ENCODE measurements at regions not wholly inside any gene's neighbourhood (a gene's known extent, or its start where the extent isn't known, plus 50 kb on each side); places are given as distances from the start of the nearest gene placed in this dataset.

DNA sequence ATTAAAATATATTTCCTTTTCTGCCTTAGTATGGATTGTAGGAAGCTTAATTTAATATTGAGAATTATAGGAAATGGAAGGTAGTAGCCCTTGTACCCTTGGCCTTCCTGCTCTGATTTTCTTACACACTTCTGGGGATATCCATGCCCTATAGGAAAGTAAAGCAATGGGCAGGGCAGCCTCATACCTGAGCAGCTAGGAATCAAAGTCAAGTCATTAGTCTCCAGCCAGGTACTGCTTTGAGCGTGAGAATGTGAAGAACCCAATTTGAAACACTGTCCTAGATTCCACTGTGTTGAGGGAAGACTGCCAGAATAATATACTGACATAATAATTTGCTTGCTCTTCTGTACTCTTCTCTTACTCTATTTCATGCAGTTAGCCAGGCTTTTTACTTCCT lies 51.0 kb upstream of the L3MBTL3 start:
- 87 to 92% methylated on average over 1 of the region's 1 CpG for WGBS, 2 donors
- Histone ChIP-seq H3K9ac (ENCODE audit: insufficient read depth in 1 of 2, low read length in 2 of 2) (no peak overlapping the region), H3K4me1 (ENCODE audit: control insufficient read depth in 5 of 5, insufficient read depth in 5 of 5, low read length in 5 of 5) (no peaks in the 10 kb centered on the region), H3K9me3 (ENCODE audit: control insufficient read depth in 4 of 4, insufficient read depth in 3 of 4, low read length in 3 of 4) (peaks cover 0 to 1% (median 0%) of the 10 kb centered on the region in 4 donors), H3K27ac (ENCODE audit: low read depth in 1 of 2, low read length in 1 of 2) (no peak overlapping the region), H3K36me3 (ENCODE audit: control insufficient read depth in 4 of 4, insufficient read depth in 4 of 4, low read length in 4 of 4) (no peaks in the 10 kb centered on the region), H3K4me3 (no peak overlapping the region), H3K27me3 (ENCODE audit: control insufficient read depth in 3 of 3, insufficient read depth in 3 of 3, low read length in 2 of 3) (no peaks in the 10 kb centered on the region)
- TF ChIP-seq CTCF (IDR thresholded peaks at IDR 0.05; ENCODE audit: control extremely low read depth, extremely low read depth), result no peak
- no peak for DNase-seq
- no peak for ATAC-seq (ENCODE audit: insufficient read depth, low FRiP score)

DNA sequence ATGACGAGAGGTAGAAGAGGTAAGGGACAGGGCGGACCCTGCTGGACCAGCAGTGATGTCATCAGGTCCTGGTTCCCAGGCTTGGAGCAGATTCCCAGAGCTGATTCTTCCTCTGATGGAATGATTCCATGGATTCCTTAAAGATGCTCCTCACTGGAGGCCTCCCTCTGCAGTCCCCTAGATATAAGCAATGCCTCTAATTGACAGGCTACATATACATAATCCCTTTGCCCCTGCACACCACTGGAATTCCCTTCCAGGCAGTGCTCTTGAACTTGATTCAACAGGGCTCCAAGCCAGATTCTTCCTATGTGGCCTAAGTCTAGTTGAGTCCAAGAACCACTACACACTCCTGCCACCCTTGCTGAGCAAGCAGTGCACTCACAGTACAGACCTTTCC lies 52.3 kb upstream of the L3MBTL3 start:
- TF ChIP-seq CTCF (IDR thresholded peaks at IDR 0.05; ENCODE audit: control extremely low read depth, extremely low read depth), result no peak
- Histone ChIP-seq H3K36me3 (ENCODE audit: control insufficient read depth in 4 of 4, insufficient read depth in 4 of 4, low read length in 4 of 4) (no peaks in the 10 kb centered on the region), H3K9ac (ENCODE audit: insufficient read depth in 1 of 2, low read length in 2 of 2) (no peak overlapping the region), H3K9me3 (ENCODE audit: control insufficient read depth in 4 of 4, insufficient read depth in 3 of 4, low read length in 3 of 4) (peaks cover 0 to 1% (median 0%) of the 10 kb centered on the region in 4 donors), H3K27ac (ENCODE audit: low read depth in 1 of 2, low read length in 1 of 2) (no peak overlapping the region), H3K4me1 (ENCODE audit: control insufficient read depth in 5 of 5, insufficient read depth in 5 of 5, low read length in 5 of 5) (no peaks in the 10 kb centered on the region), H3K27me3 (ENCODE audit: control insufficient read depth in 3 of 3, insufficient read depth in 3 of 3, low read length in 2 of 3) (no peaks in the 10 kb centered on the region), H3K4me3 (no peak overlapping the region)
- 95 to 96% methylated on average over 2 of the region's 2 CpGs for WGBS, 2 donors
- ATAC-seq (ENCODE audit: insufficient read depth, low FRiP score) (no peak), DNase-seq (no peak)

GRCh38 chr6:129965096-129965495 lies 53.3 kb upstream of the L3MBTL3 start:
- Histone ChIP-seq H3K27ac (ENCODE audit: low read depth in 1 of 2, low read length in 1 of 2) (no peak overlapping the region), H3K9ac (ENCODE audit: insufficient read depth in 1 of 2, low read length in 2 of 2) (no peak overlapping the region), H3K4me1 (ENCODE audit: control insufficient read depth in 5 of 5, insufficient read depth in 5 of 5, low read length in 5 of 5) (no peaks in the 10 kb centered on the region), H3K36me3 (ENCODE audit: control insufficient read depth in 4 of 4, insufficient read depth in 4 of 4, low read length in 4 of 4) (no peaks in the 10 kb centered on the region), H3K4me3 (no peak overlapping the region), H3K27me3 (ENCODE audit: control insufficient read depth in 3 of 3, insufficient read depth in 3 of 3, low read length in 2 of 3) (no peaks in the 10 kb centered on the region), H3K9me3 (ENCODE audit: control insufficient read depth in 4 of 4, insufficient read depth in 3 of 4, low read length in 3 of 4) (peaks cover 0 to 1% (median 0%) of the 10 kb centered on the region in 4 donors)
- no peak for TF ChIP-seq CTCF (IDR thresholded peaks at IDR 0.05; ENCODE audit: control extremely low read depth, extremely low read depth)
- WGBS, 2 donors, result 96 to 98% methylated on average over 2 of the region's 2 CpGs
- DNase-seq (no peak), ATAC-seq (ENCODE audit: insufficient read depth, low FRiP score) (no peak)

DNA sequence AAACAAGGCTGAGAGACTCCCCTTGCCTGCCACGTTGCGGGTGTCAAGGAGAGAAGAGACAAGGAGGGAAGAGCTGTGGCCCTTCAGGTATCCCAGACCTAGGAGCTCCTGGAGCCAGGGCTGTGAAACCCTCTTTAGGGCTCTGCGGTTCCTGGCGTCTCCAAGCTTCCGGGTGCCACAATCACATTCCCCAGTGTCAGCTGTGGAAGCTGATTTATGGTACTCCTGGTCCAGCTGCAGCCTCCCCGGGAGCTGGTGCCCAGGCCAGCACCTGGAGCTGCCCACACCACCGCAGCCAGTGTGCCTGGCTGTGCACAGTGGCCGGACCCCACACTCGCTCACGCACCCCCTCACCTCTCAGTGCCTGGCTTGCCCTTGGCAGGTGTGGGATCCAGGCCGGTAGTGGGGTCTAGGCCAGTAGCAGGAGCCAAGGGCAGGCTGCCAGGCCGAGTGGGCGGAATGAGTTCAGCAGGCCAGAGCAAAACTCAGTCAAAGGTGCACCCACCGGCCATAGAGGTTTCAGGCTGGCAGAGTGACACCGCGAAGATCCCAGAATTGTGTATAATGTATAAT lies 58.9 kb upstream of the L3MBTL3 start:
- H3K4me3 ChIP-seq, result no peak overlapping the region
- no peaks in the 10 kb centered on the region for H3K36me3 ChIP-seq (ENCODE audit: control insufficient read depth in 4 of 4, insufficient read depth in 4 of 4, low read length in 4 of 4)
- H3K4me1 ChIP-seq (ENCODE audit: control insufficient read depth in 5 of 5, insufficient read depth in 5 of 5, low read length in 5 of 5), result no peaks in the 10 kb centered on the region
- no peak overlapping the region for H3K9ac ChIP-seq (ENCODE audit: insufficient read depth in 1 of 2, low read length in 2 of 2)
- H3K27me3 ChIP-seq (ENCODE audit: control insufficient read depth in 3 of 3, insufficient read depth in 3 of 3, low read length in 2 of 3), result no peaks in the 10 kb centered on the region
- no peak for DNase-seq
- 94% methylated on average over 16 of the region's 16 CpGs for WGBS, 2 donors
- no peak overlapping the region for H3K27ac ChIP-seq (ENCODE audit: low read depth in 1 of 2, low read length in 1 of 2)
- H3K9me3 ChIP-seq (ENCODE audit: control insufficient read depth in 4 of 4, insufficient read depth in 3 of 4, low read length in 3 of 4), result peaks cover 0 to 6% (median 0%) of the 10 kb centered on the region in 4 donors
- TF ChIP-seq CTCF (IDR thresholded peaks at IDR 0.05; ENCODE audit: control extremely low read depth, extremely low read depth), result no peak
- no peak for ATAC-seq (ENCODE audit: insufficient read depth, low FRiP score)
